WTC11 (cell line): ENCODE measurements at regions not wholly inside any gene's neighbourhood (a gene's known extent, or its start where the extent isn't known, plus 50 kb on each side); places are given as distances from the start of the nearest gene placed in this dataset.

ENCODE experiments used
- ATAC-seq: fragments of 200-7000 bp; cut with Tn5 transposase; 2 replicates; pipeline ENCODE4 v1.10.0; 2021; ENCODE audit warnings: mild to moderate bottlenecking, moderate library complexity
- CTCF ChIA-PET: fragments of 300-600 bp; sonication (Branson Sonifier 250); formaldehyde crosslinking; loops from one replicate; lab custom pipeline; 2021; ENCODE audit warnings: antibody characterized with exemption; lab: Charles Lee
- POLR2A ChIA-PET: fragments of 350-600 bp; sonication (Branson Sonifier 250); formaldehyde crosslinking; loops from one replicate; lab custom pipeline; 2021; ENCODE audit warnings: antibody characterized with exemption; lab: Charles Lee
- DNase-seq: peaks from one replicate; pipeline ENCODE4 v3.0.0; 2021; ENCODE audit warnings: low spot score
- H3K27ac Mint-ChIP-seq: 2 replicates; pipeline ENCODE4 v1.8.0; 2021; ENCODE audit warnings: mixed read lengths
- H3K27me3 Mint-ChIP-seq: 2 replicates; pipeline ENCODE4 v1.8.0; 2021; ENCODE audit warnings: low read depth, mild to moderate bottlenecking, moderate library complexity, mixed read lengths
- H3K36me3 Mint-ChIP-seq: 2 replicates; pipeline ENCODE4 v1.8.0; 2021; ENCODE audit warnings: mixed read lengths
- H3K4me1 Mint-ChIP-seq: 2 replicates; pipeline ENCODE4 v1.8.0; 2022; ENCODE audit warnings: mixed read lengths
- H3K4me3 Mint-ChIP-seq: 2 replicates; pipeline ENCODE4 v1.8.0; 2021; ENCODE audit warnings: mild to moderate bottlenecking, moderate library complexity, mixed read lengths
- H3K9me3 Mint-ChIP-seq: 2 replicates; pipeline ENCODE4 v1.8.0; 2021; ENCODE audit warnings: mixed read lengths
- AFF4 ChIP-seq: sonication (generic); formaldehyde crosslinking; IDR thresholded peaks from 2 replicates; pipeline ENCODE4 v1.8.1; 2023; ENCODE audit warnings: mild to moderate bottlenecking, missing genetic modification reagents, borderline replicate concordance
- CBFB ChIP-seq: sonication (generic); formaldehyde crosslinking; IDR thresholded peaks from 2 replicates; pipeline ENCODE4 v1.8.1; 2022; ENCODE audit warnings: mild to moderate bottlenecking, low read depth, missing genetic modification reagents
- E2F5 ChIP-seq: sonication (generic); formaldehyde crosslinking; IDR thresholded peaks from 2 replicates; pipeline ENCODE4 v1.8.1; 2022; ENCODE audit warnings: mild to moderate bottlenecking, moderate library complexity, missing genetic modification reagents
- ERG ChIP-seq: fragments of 250-450 bp; sonication (Bioruptor Pico); IDR thresholded peaks from 2 replicates; pipeline ENCODE4 v1.8.0; 2021; ENCODE audit warnings: mild to moderate bottlenecking
- FOXP1 ChIP-seq: sonication (generic); formaldehyde crosslinking; IDR thresholded peaks from 2 replicates; pipeline ENCODE4 v1.8.0; 2022; ENCODE audit warnings: missing genetic modification reagents, mild to moderate bottlenecking, moderate library complexity, borderline replicate concordance
- HMGA2 ChIP-seq: fragments of 250-450 bp; sonication (Bioruptor Pico); IDR thresholded peaks from 2 replicates; pipeline ENCODE4 v1.4.0; 2021; ENCODE audit warnings: mild to moderate bottlenecking, moderate library complexity
- KAT7 ChIP-seq: sonication (generic); formaldehyde crosslinking; IDR thresholded peaks from 2 replicates; pipeline ENCODE4 v1.8.1; 2023; ENCODE audit warnings: missing genetic modification reagents, mild to moderate bottlenecking, borderline replicate concordance
- MXD4 ChIP-seq: fragments of 250-450 bp; sonication (Bioruptor Pico); IDR thresholded peaks from 2 replicates; pipeline ENCODE4 v1.8.0; 2021; ENCODE audit warnings: mild to moderate bottlenecking, moderate library complexity, borderline replicate concordance
- MYBL2 ChIP-seq: sonication (generic); formaldehyde crosslinking; IDR thresholded peaks from 2 replicates; pipeline ENCODE4 v1.8.1; 2023; ENCODE audit warnings: mild to moderate bottlenecking, moderate library complexity, missing genetic modification reagents
- NFATC4 ChIP-seq: fragments of 250-450 bp; sonication (Bioruptor Pico); IDR thresholded peaks from 2 replicates; pipeline ENCODE4 v1.9.0; 2021; ENCODE audit warnings: mild to moderate bottlenecking
- NR3C1 ChIP-seq: sonication (generic); formaldehyde crosslinking; conservative IDR thresholded peaks from 2 replicates; pipeline ENCODE4 v1.8.1; 2023; ENCODE audit warnings: low read depth, mild to moderate bottlenecking, missing genetic modification reagents
- RELA ChIP-seq: sonication (generic); formaldehyde crosslinking; IDR thresholded peaks from 2 replicates; pipeline ENCODE4 v1.8.1; 2022; ENCODE audit warnings: missing genetic modification reagents, mild to moderate bottlenecking, borderline replicate concordance
- SMAD4 ChIP-seq: sonication (generic); formaldehyde crosslinking; IDR thresholded peaks from 2 replicates; pipeline ENCODE4 v1.8.0; 2022; ENCODE audit warnings: mild to moderate bottlenecking, missing genetic modification reagents
- TEAD1 ChIP-seq: sonication (generic); formaldehyde crosslinking; IDR thresholded peaks from 2 replicates; pipeline ENCODE4 v1.8.0; 2022; ENCODE audit warnings: mild to moderate bottlenecking, missing genetic modification reagents
- TP53 ChIP-seq: sonication (generic); formaldehyde crosslinking; IDR thresholded peaks from 2 replicates; pipeline ENCODE4 v1.8.1; 2023; ENCODE audit warnings: mild to moderate bottlenecking, missing genetic modification reagents
- ZNF219 ChIP-seq: sonication (generic); formaldehyde crosslinking; IDR thresholded peaks from 2 replicates; pipeline ENCODE4 v1.8.0; 2023; ENCODE audit warnings: missing genetic modification reagents, mild to moderate bottlenecking, borderline replicate concordance
- ZNF416 ChIP-seq: fragments of 250-450 bp; sonication (Bioruptor Pico); IDR thresholded peaks from 2 replicates; pipeline ENCODE4 v1.9.0; 2021; ENCODE audit warnings: mild to moderate bottlenecking, inconsistent platforms
- ZNF423 ChIP-seq: fragments of 250-450 bp; sonication (Bioruptor Pico); IDR thresholded peaks from 2 replicates; pipeline ENCODE4 v2.1.2; 2022; ENCODE audit warnings: mild to moderate bottlenecking, moderate library complexity
- ZNF512 ChIP-seq: sonication (generic); formaldehyde crosslinking; IDR thresholded peaks from 2 replicates; pipeline ENCODE4 v1.8.1; 2022; ENCODE audit warnings: missing genetic modification reagents, borderline replicate concordance

- Mint-ChIP-seq H3K36me3 (no peaks in the 10 kb centered on the region), H3K4me1 (peaks cover 5% of the 10 kb centered on the region), H3K4me3 (no peak overlapping the region), H3K27me3 (no peaks in the 10 kb centered on the region), H3K9me3 (no peaks in the 10 kb centered on the region), H3K27ac (no peak overlapping the region)
- ChIA-PET CTCF (interaction anchor here (1.9 kb wide), 1 partner anchor 44 kb away, joined by 4 read pairs; no protein-coding TSS in a partner anchor), POLR2A (no interaction called here)
- DNase-seq (no peak), ATAC-seq (no peak)
- TF ChIP-seq KAT7 (CRISPR knock-in tag): no peak
- no peak for TF ChIP-seq ZNF416 (CRISPR knock-in tag)
- no peak for TF ChIP-seq FOXP1 (CRISPR knock-in tag)
- TF ChIP-seq ZNF219 (CRISPR knock-in tag): no peak
- no peak for TF ChIP-seq RELA (CRISPR knock-in tag)
- no peak for TF ChIP-seq TP53 (CRISPR knock-in tag)
- TF ChIP-seq NR3C1 (CRISPR knock-in tag): no peak
- TF ChIP-seq MYBL2 (CRISPR knock-in tag): no peak
- no peak for TF ChIP-seq ERG (CRISPR knock-in tag)
- TF ChIP-seq TEAD1 (CRISPR knock-in tag): no peak
- TF ChIP-seq AFF4 (CRISPR knock-in tag): no peak
- no peak for TF ChIP-seq HMGA2 (CRISPR knock-in tag)
- TF ChIP-seq NFATC4 (CRISPR knock-in tag): no peak
- no peak for TF ChIP-seq ZNF423 (CRISPR knock-in tag)
- TF ChIP-seq SMAD4: no peak
These were observed 119.7 kb downstream of the CD47 start for GRCh38 chr3:107970993-107971580.

GRCh38 chr3:107969994-107970819 lies 120.6 kb downstream of the CD47 start:
- Mint-ChIP-seq H3K9me3 (no peaks in the 10 kb centered on the region), H3K4me1 (peaks cover 5% of the 10 kb centered on the region)
- CTCF ChIA-PET: interaction anchor here (1.9 kb wide), 1 partner anchor 43 kb away, joined by 4 read pairs; no protein-coding TSS in a partner anchor
- TF ChIP-seq MXD4 (CRISPR knock-in tag): no peak
- no peak for TF ChIP-seq CBFB (CRISPR knock-in tag)
- TF ChIP-seq FOXP1 (CRISPR knock-in tag): no peak
- no peak for TF ChIP-seq SMAD4
- no peak for TF ChIP-seq ZNF512
- TF ChIP-seq E2F5 (CRISPR knock-in tag): no peak
- TF ChIP-seq, all 79 proteins: peak for 0
- Mint-ChIP-seq H3K36me3 (no peaks in the 10 kb centered on the region), H3K4me3 (no peak overlapping the region), H3K27me3 (no peaks in the 10 kb centered on the region), H3K27ac (no peak overlapping the region)
- ATAC-seq: peak; percentile 26; the same call in 1 of the 2 replicates
- POLR2A ChIA-PET: no interaction called here
- no peak for DNase-seq
